HG03442 (cell line): ENCODE measurements at regions not wholly inside any gene's neighbourhood (a gene's known extent, or its start where the extent isn't known, plus 50 kb on each side); places are given as distances from the start of the nearest gene placed in this dataset.
A peak's percentile ranks its signal among the peaks of the same experiment; 100 is the strongest.

Experiments used
- ATAC-seq: cut with Tn5 transposase; IDR thresholded peaks from one replicate; pipeline ENCODE4 v1.9.1; 2021; ENCODE audit warnings: mild to moderate bottlenecking, moderate library complexity; ENCODE audit not compliant: unreplicated experiment

- ATAC-seq, result peak; percentile 97
These were observed 56.7 kb upstream of the RAB38 start for GRCh38 chr11:88231894-88232482.

- no peak for ATAC-seq
These were observed 54.1 kb upstream of the RAB38 start for GRCh38 chr11:88229303-88229702.
